ENCODE measurements at regions not wholly inside any gene's neighbourhood (a gene's known extent, or its start where the extent isn't known, plus 50 kb on each side); places are given as distances from the start of the nearest gene placed in this dataset.

GRCh38 chr12:5178571-5178970, 134.9 kb downstream of the KCNA5 start:
- ChIA-PET SMC1A (ENCODE audit: uncharacterized antibody, unreplicated experiment) (interaction anchor here (0.6 kb wide), 1 partner anchor 10 kb away, joined by 3 read pairs; no protein-coding TSS in a partner anchor), RAD21 (ENCODE audit: unreplicated experiment) (no interaction called here), POLR2A (no interaction called here), CTCF (no interaction called here)
- H2AFZ ChIP-seq (ENCODE audit: control insufficient read depth, low read depth, low read length), result no peak overlapping the region
- ATAC-seq (no peak), FAIRE-seq (no peak), DNase-seq (ENCODE audit: low read depth, low spot score) (no peak)
- no peak overlapping the region for H3K9ac ChIP-seq (ENCODE audit: control insufficient read depth, insufficient read depth, low read length)
- no peak overlapping the region for H3K4me3 ChIP-seq
- peaks cover 3 to 4% of the 10 kb centered on the region in 2 experiments for H3K27me3 ChIP-seq (replicated peaks in 1 of 2; ENCODE audit: control insufficient read depth in 2 of 2, insufficient read depth in 2 of 2, low read length in 1 of 2)
- no peak for TF ChIP-seq EP300 (IDR thresholded peaks at IDR 0.05; ENCODE audit: borderline replicate concordance in 1 of 2, control insufficient read depth in 1 of 2, low read depth in 2 of 2, low read length in 2 of 2)
- TF ChIP-seq SUZ12 (IDR thresholded peaks at IDR 0.05; ENCODE audit: unreplicated experiment), result no peak
- no peak for TF ChIP-seq RAD21 (IDR thresholded peaks at IDR 0.05; ENCODE audit: insufficient read depth, low read depth, low read length)
- TF ChIP-seq CBX3 (IDR thresholded peaks at IDR 0.05; ENCODE audit: borderline replicate concordance, low read depth), result no peak
- no peak for TF ChIP-seq ZNF592 (IDR thresholded peaks at IDR 0.05)
- TF ChIP-seq SREBF2 (IDR thresholded peaks at IDR 0.05; ENCODE audit: low read length), result no peak
- no peak for TF ChIP-seq JUNB (IDR thresholded peaks at IDR 0.05)
- TF ChIP-seq MYC (IDR thresholded peaks at IDR 0.05; ENCODE audit: insufficient read depth, insufficient read length, insufficient replicate concordance, low read length, severe bottlenecking), result no peak
- TF ChIP-seq NFYB (IDR thresholded peaks at IDR 0.05; ENCODE audit: insufficient read depth, low read depth, low read length), result no peak
- no peak for TF ChIP-seq MXI1 (IDR thresholded peaks at IDR 0.05; ENCODE audit: low read depth, low read length)
- TF ChIP-seq ZNF207 (IDR thresholded peaks at IDR 0.05; ENCODE audit: borderline replicate concordance), result no peak
- TF ChIP-seq ZNF622 (IDR thresholded peaks at IDR 0.05), result no peak
- TF ChIP-seq CREB1 (IDR thresholded peaks at IDR 0.05; ENCODE audit: low read depth), result no peak
- no peak for TF ChIP-seq ESRRA (IDR thresholded peaks at IDR 0.05; ENCODE audit: low read length)
- TF ChIP-seq PBX3 (IDR thresholded peaks at IDR 0.05; ENCODE audit: insufficient replicate concordance, low read depth, low read length), result no peak
- TF ChIP-seq CTCF (IDR thresholded peaks at IDR 0.05 in 2 of 3, conservative IDR thresholded peaks at IDR 0.05 in 1 of 3; ENCODE audit: control insufficient read depth in 2 of 3, extremely low read depth in 1 of 3, insufficient read depth in 1 of 3, low read depth in 3 of 3, low read length in 3 of 3), result no peak
- TF ChIP-seq PAX8 (IDR thresholded peaks at IDR 0.05), result no peak
- H3K4me1 ChIP-seq (ENCODE audit: control insufficient read depth, insufficient read depth, low read length), result no peaks in the 10 kb centered on the region
- no peak overlapping the region for H3K27ac ChIP-seq (ENCODE audit: control insufficient read depth, insufficient read depth)
- no TSS peak for BruUV-seq (replicated peaks)
- no peaks in the 10 kb centered on the region; the same call in 1 of the 2 replicates for H4K20me1 ChIP-seq (ENCODE audit: control insufficient read depth, insufficient read depth)
- H3K79me2 ChIP-seq (ENCODE audit: control insufficient read depth, insufficient read depth, low read length), result no peaks in the 10 kb centered on the region
- in situ Hi-C loops (cut with MboI) (no loop called here), intact Hi-C loops (cut with micrococcal nuclease; ENCODE audit: unreplicated experiment) (no loop called here)
- H3K4me2 ChIP-seq (ENCODE audit: control insufficient read depth, insufficient read depth), result no peak overlapping the region
- H3K9me3 ChIP-seq (replicated peaks; ENCODE audit: control insufficient read depth, insufficient read depth, low read length), result no peaks in the 10 kb centered on the region
- no peaks in the 10 kb centered on the region for H3K36me3 ChIP-seq (ENCODE audit: control insufficient read depth in 2 of 2, insufficient read depth in 2 of 2, low read length in 1 of 2)
- 47% methylated on average over 4 of the region's 4 CpGs for WGBS (ENCODE audit: insufficient coverage, insufficient replicate concordance, low lambda C conversion rate, missing lambda C conversion rate)

All from GM12878 (cell line).